B cell (primary cell): ENCODE measurements at regions not wholly inside any gene's neighbourhood (a gene's known extent, or its start where the extent isn't known, plus 50 kb on each side); places are given as distances from the start of the nearest gene placed in this dataset.

ENCODE experiments used
- ATAC-seq: fragments of 200-7000 bp; cut with Tn5 transposase; one replicate; pipeline ENCODE4 v1.10.0; 2021; ENCODE audit warnings: low read depth, mild to moderate bottlenecking, moderate number of reproducible peaks, moderate library complexity
- CTCF ChIA-PET: fragments of 350-600 bp; sonication (Branson Sonifier 250); formaldehyde crosslinking; loops from one replicate; lab custom pipeline; 2021; ENCODE audit warnings: antibody characterized with exemption, inconsistent platforms; lab: Charles Lee
- POLR2A ChIA-PET: fragments of 350-600 bp; sonication (Branson Sonifier 250); formaldehyde crosslinking; loops from one replicate; lab custom pipeline; 2021; ENCODE audit warnings: antibody characterized with exemption; lab: Charles Lee
- DNase-seq: peaks from one replicate; pipeline ENCODE4 v3.0.0; 2013
- H2AFZ ChIP-seq: 2 replicates; pipeline ENCODE4 v1.6.1; 2012; ENCODE audit warnings: mild to moderate bottlenecking, low read depth, low read length; ENCODE audit not compliant: insufficient read depth, poor library complexity, severe bottlenecking
- H3K27ac ChIP-seq, 2 donors: 1 replicate in 1 of 2; 2 replicates in 1 of 2; pipeline ENCODE4 v1.5.1; 2012 to 2013; ENCODE audit warnings: low read length in 2 of 2, mild to moderate bottlenecking in 2 of 2, moderate library complexity in 1 of 2
- H3K27me3 ChIP-seq, 4 experiments: fragments of 200-600 bp in 1 of 4; sonication (generic) in 1 of 4; replicated peaks in 1 of 4; 1 replicate in 2 of 4; 2 replicates in 2 of 4; pipeline versions ENCODE4 v1.6.1 to v1.7.0; 2013 to 2016; ENCODE audit warnings: low read length in 3 of 4, mild to moderate bottlenecking in 2 of 4, mixed read lengths in 1 of 4, moderate library complexity in 1 of 4; ENCODE audit not compliant: insufficient read depth in 4 of 4, control insufficient read depth in 3 of 4; ENCODE audit errors: control extremely low read depth in 1 of 4
- H3K36me3 ChIP-seq, 2 experiments: replicated peaks in 1 of 2; 1 replicate in 1 of 2; 2 replicates in 1 of 2; pipeline versions ENCODE4 v1.6.1 to v1.7.1; 2013; ENCODE audit warnings: low read length in 1 of 2; ENCODE audit not compliant: insufficient read depth in 2 of 2, control insufficient read depth in 1 of 2; ENCODE audit errors: control extremely low read depth in 1 of 2, extremely low read depth in 1 of 2
- H3K4me1 ChIP-seq, 2 donors: fragments of 200-600 bp in 1 of 2; sonication (generic) in 1 of 2; 1 replicate in 1 of 2; 2 replicates in 1 of 2; pipeline versions ENCODE4 v1.5.1 to v1.6.1; 2013 to 2017; ENCODE audit warnings: low read length in 2 of 2; ENCODE audit not compliant: control insufficient read depth in 2 of 2, insufficient read depth in 2 of 2
- H3K4me2 ChIP-seq: replicated peaks from 2 replicates; pipeline ENCODE3; 2012; ENCODE audit warnings: mild to moderate bottlenecking, low read depth, low read length; ENCODE audit not compliant: poor library complexity, severe bottlenecking
- H3K4me3 ChIP-seq, 5 experiments: fragments of 200-600 bp in 1 of 5; sonication (generic) in 1 of 5; 1 replicate in 3 of 5; 2 replicates in 2 of 5; pipeline versions ENCODE4 v1.5.1 to v1.7.0; 2011 to 2016; ENCODE audit warnings: low read length in 4 of 5, mild to moderate bottlenecking in 4 of 5, low read depth in 2 of 5, control low read depth in 1 of 5, moderate library complexity in 1 of 5; ENCODE audit not compliant: insufficient read depth in 1 of 5; ENCODE audit errors: control extremely low read depth in 1 of 5, extremely low read depth in 1 of 5
- H3K79me2 ChIP-seq: fragments of 200-600 bp; sonication (generic); one replicate; pipeline ENCODE4 v1.6.0; 2016; ENCODE audit warnings: low read length; ENCODE audit not compliant: control insufficient read depth, insufficient read depth
- H3K9ac ChIP-seq: fragments of 200-600 bp; sonication (generic); 2 replicates; pipeline ENCODE4 v1.6.1; 2017; ENCODE audit warnings: mild to moderate bottlenecking, low read length, moderate library complexity
- H3K9me3 ChIP-seq, 3 donors: one replicate each; pipeline versions ENCODE4 v1.6.1 to v1.7.1; 2013; ENCODE audit warnings: low read length in 2 of 3; ENCODE audit not compliant: control insufficient read depth in 2 of 3, insufficient read depth in 1 of 3; ENCODE audit errors: control extremely low read depth in 1 of 3
- H4K20me1 ChIP-seq: 2 replicates; pipeline ENCODE4 v1.6.0; 2012; ENCODE audit warnings: mild to moderate bottlenecking, low read length; ENCODE audit not compliant: insufficient read depth, control insufficient read depth, poor library complexity, severe bottlenecking
- H3K27ac Mint-ChIP-seq: one replicate; pipeline ENCODE4 v1.8.0; 2021; ENCODE audit warnings: mixed read lengths
- H3K27me3 Mint-ChIP-seq: one replicate; pipeline ENCODE4 v1.8.0; 2021; ENCODE audit warnings: mixed read lengths
- H3K4me1 Mint-ChIP-seq: one replicate; pipeline ENCODE4 v1.8.0; 2021; ENCODE audit warnings: mixed read lengths
- H3K4me3 Mint-ChIP-seq: one replicate; pipeline ENCODE4 v1.8.0; 2021; ENCODE audit warnings: mixed read lengths
- H3K9me3 Mint-ChIP-seq: one replicate; pipeline ENCODE4 v1.8.0; 2022; ENCODE audit warnings: mixed read lengths; ENCODE audit not compliant: insufficient read depth
- CTCF ChIP-seq: fragments of 200-600 bp; IDR thresholded peaks from one replicate; pipeline ENCODE4 v1.8.0; 2022; ENCODE audit warnings: antibody characterized with exemption, mild to moderate bottlenecking
- EZH2 ChIP-seq: IDR thresholded peaks from 2 replicates; pipeline ENCODE4 v1.6.1; 2012; ENCODE audit warnings: borderline replicate concordance, low read depth, mild to moderate bottlenecking, moderate library complexity, low read length; ENCODE audit not compliant: insufficient read depth, poor library complexity, severe bottlenecking
- WGBS: methylation state at CpG from one replicate; pipeline ENCODE4 v1.1.5; 2013; ENCODE audit warnings: missing lambda C conversion rate; ENCODE audit not compliant: insufficient coverage; 5-methylcytosine and 5-hydroxymethylcytosine counted together
- intact Hi-C: fragments of 100-400 bp; cut with micrococcal nuclease; formaldehyde crosslinking; loops from one replicate; pipeline ENCODE4 v1.10.0; 2022

- Histone ChIP-seq H3K9me3 (peaks cover 0 to 4% (median 0%) of the 10 kb centered on the region in 3 donors), H3K4me3 (no peak overlapping the region), H3K4me1 (no peaks in the 10 kb centered on the region), H4K20me1 (no peaks in the 10 kb centered on the region), H3K4me2 (no peak overlapping the region), H3K27ac (no peak overlapping the region), H3K79me2 (no peaks in the 10 kb centered on the region), H3K9ac (no peak overlapping the region), H3K27me3 (no peaks in the 10 kb centered on the region), H3K36me3 (no peaks in the 10 kb centered on the region), H2AFZ (no peak overlapping the region)
- H3K27me3 Mint-ChIP-seq, result peaks cover 9% of the 10 kb centered on the region
- ATAC-seq (no peak), DNase-seq (no peak)
- no peak for TF ChIP-seq EZH2
- no peak for TF ChIP-seq CTCF
- H3K27ac Mint-ChIP-seq, result no peak overlapping the region
- CTCF ChIA-PET, result no interaction called here
- H3K4me1 Mint-ChIP-seq, result no peaks in the 10 kb centered on the region
- intact Hi-C loops, result no loop called here
- H3K9me3 Mint-ChIP-seq, result no peaks in the 10 kb centered on the region
- POLR2A ChIA-PET, result no interaction called here
- H3K4me3 Mint-ChIP-seq, result no peak overlapping the region
These were observed 183.5 kb upstream of the PRICKLE2 start for GRCh38 chr3:64408770-64409169.

GRCh38 chr3:64406271-64406670, 181.0 kb upstream of the PRICKLE2 start:
- no peaks in the 10 kb centered on the region for H3K4me1 ChIP-seq
- no peak for DNase-seq
- WGBS, result 83% methylated on average over 1 of the region's 3 CpGs
- peaks cover 0 to 4% (median 0%) of the 10 kb centered on the region in 3 donors for H3K9me3 ChIP-seq
- no peaks in the 10 kb centered on the region for H3K36me3 ChIP-seq
- no peaks in the 10 kb centered on the region for H3K79me2 ChIP-seq
- H3K9ac ChIP-seq, result no peak overlapping the region
- intact Hi-C loops, result no loop called here
- no peaks in the 10 kb centered on the region for H4K20me1 ChIP-seq
- H2AFZ ChIP-seq, result no peak overlapping the region
- H3K27me3 ChIP-seq, result no peaks in the 10 kb centered on the region
- no peaks in the 10 kb centered on the region for H3K27me3 Mint-ChIP-seq
- H3K27ac Mint-ChIP-seq, result no peak overlapping the region
- H3K9me3 Mint-ChIP-seq, result no peaks in the 10 kb centered on the region
- H3K4me3 ChIP-seq, result no peak overlapping the region
- TF ChIP-seq CTCF (no peak), EZH2 (no peak)
- H3K4me3 Mint-ChIP-seq, result no peak overlapping the region
- ChIA-PET CTCF (no interaction called here), POLR2A (no interaction called here)
- no peaks in the 10 kb centered on the region for H3K4me1 Mint-ChIP-seq
- H3K4me2 ChIP-seq, result no peak overlapping the region
- ATAC-seq, result no peak
- H3K27ac ChIP-seq, result no peak overlapping the region
